Tibial nerve (tissue), 4 donors: ENCODE measurements at regions not wholly inside any gene's neighbourhood (a gene's known extent, or its start where the extent isn't known, plus 50 kb on each side); places are given as distances from the start of the nearest gene placed in this dataset.

Source experiments
- DNase-seq, 2 donors: peaks; one replicate each; pipeline ENCODE4 v3.0.0-alpha.2; 2019; ENCODE audit warnings: low spot score in 2 of 2
- H3K27ac ChIP-seq, 4 donors: fragments of 200-600 bp; sonication (generic) in 3 of 4; one replicate each; pipeline ENCODE4 v1.5.1; 2017 to 2019; ENCODE audit warnings: mild to moderate bottlenecking in 1 of 4
- H3K27me3 ChIP-seq, 2 donors: fragments of 200-600 bp; sonication (generic) in 1 of 2; one replicate each; pipeline versions ENCODE4 v1.5.1 to v1.6.0; 2017 to 2019
- H3K36me3 ChIP-seq, 3 donors: fragments of 200-600 bp; sonication (generic); one replicate each; pipeline ENCODE4 v1.5.1; 2018 to 2019
- H3K4me1 ChIP-seq, 4 donors: fragments of 200-600 bp; sonication (generic) in 3 of 4; one replicate each; pipeline ENCODE4 v1.5.1; 2017 to 2019
- H3K4me3 ChIP-seq, 4 donors: fragments of 200-600 bp; sonication (generic) in 3 of 4; one replicate each; pipeline ENCODE4 v1.5.1; 2017 to 2019; ENCODE audit warnings: mild to moderate bottlenecking in 1 of 4, moderate library complexity in 1 of 4
- H3K9me3 ChIP-seq, 4 donors: fragments of 200-600 bp; sonication (generic) in 3 of 4; one replicate each; pipeline ENCODE4 v1.5.1; 2017 to 2019
- CTCF ChIP-seq, 5 experiments: fragments of 200-600 bp in 3 of 5; fragments of 450-650 bp in 2 of 5; sonication (generic) in 3 of 5; IDR thresholded peaks; one replicate each; pipeline ENCODE4 v1.5.1; 2016 to 2019; ENCODE audit warnings: antibody characterized with exemption in 5 of 5, mild to moderate bottlenecking in 3 of 5, moderate library complexity in 2 of 5
- EP300 ChIP-seq, 2 donors: sonication (generic); formaldehyde crosslinking; IDR thresholded peaks; one replicate each; pipeline ENCODE4 v1.6.1; 2017; ENCODE audit warnings: antibody characterized with exemption in 2 of 2, mild to moderate bottlenecking in 1 of 2
- POLR2A ChIP-seq, 2 donors: fragments of 450-650 bp; IDR thresholded peaks; one replicate each; pipeline ENCODE4 v1.6.1; 2017; ENCODE audit warnings: antibody characterized with exemption in 2 of 2, mild to moderate bottlenecking in 2 of 2, moderate library complexity in 2 of 2
- WGBS, 2 donors: methylation state at CpG; one replicate each; pipeline ENCODE4 v1.1.5; 2018; 5-methylcytosine and 5-hydroxymethylcytosine counted together

- H3K27me3 ChIP-seq = no peaks in the 10 kb centered on the region
- H3K9me3 ChIP-seq = peaks cover 0 to 9% (median 0%) of the 10 kb centered on the region in 4 donors
- no peaks in the 10 kb centered on the region for H3K36me3 ChIP-seq
- 90 to 95% methylated on average over 2 of the region's 2 CpGs for WGBS, 2 donors
- no peaks in the 10 kb centered on the region for H3K4me1 ChIP-seq
- H3K27ac ChIP-seq = no peak overlapping the region
- H3K4me3 ChIP-seq = no peak overlapping the region
- TF ChIP-seq CTCF (IDR thresholded peaks at IDR 0.05) = no peak
- no peak for TF ChIP-seq EP300 (IDR thresholded peaks at IDR 0.05)
- TF ChIP-seq POLR2A (IDR thresholded peaks at IDR 0.05) = no peak
- DNase-seq = no peak
These were observed 69.9 kb upstream of the ELOVL6 start for GRCh38 chr4:110268352-110268751.

GRCh38 chr4:110266136-110266535 is 67.7 kb upstream of the ELOVL6 start:
- Histone ChIP-seq H3K4me1 (no peaks in the 10 kb centered on the region), H3K9me3 (peaks cover 0 to 9% (median 0%) of the 10 kb centered on the region in 4 donors), H3K27me3 (no peaks in the 10 kb centered on the region), H3K4me3 (no peak overlapping the region), H3K36me3 (no peaks in the 10 kb centered on the region), H3K27ac (no peak overlapping the region)
- 89 to 90% methylated on average over 1 of the region's 1 CpG for WGBS, 2 donors
- DNase-seq = no peak
- TF ChIP-seq POLR2A (IDR thresholded peaks at IDR 0.05) (no peak), EP300 (IDR thresholded peaks at IDR 0.05) (no peak)

- Histone ChIP-seq H3K27me3 (no peaks in the 10 kb centered on the region), H3K4me1 (no peaks in the 10 kb centered on the region), H3K9me3 (peaks cover 0 to 9% (median 0%) of the 10 kb centered on the region in 4 donors), H3K36me3 (no peaks in the 10 kb centered on the region), H3K4me3 (no peak overlapping the region), H3K27ac (no peak overlapping the region)
- WGBS, 2 donors = 87 to 91% methylated on average over 5 of the region's 5 CpGs
- TF ChIP-seq POLR2A (IDR thresholded peaks at IDR 0.05) = no peak
- no peak for TF ChIP-seq CTCF (IDR thresholded peaks at IDR 0.05)
- no peak for TF ChIP-seq EP300 (IDR thresholded peaks at IDR 0.05)
- no peak for DNase-seq
These were observed 66.6 kb upstream of the ELOVL6 start for GRCh38 chr4:110265001-110265400.

GRCh38 chr4:110260299-110260698 is 61.9 kb upstream of the ELOVL6 start:
- DNase-seq = no peak
- Histone ChIP-seq H3K4me3 (no peak overlapping the region), H3K36me3 (no peaks in the 10 kb centered on the region), H3K27ac (no peak overlapping the region), H3K4me1 (no peaks in the 10 kb centered on the region), H3K9me3 (peaks cover 0 to 9% (median 0%) of the 10 kb centered on the region in 4 donors), H3K27me3 (no peaks in the 10 kb centered on the region)
- TF ChIP-seq POLR2A (IDR thresholded peaks at IDR 0.05) (no peak), EP300 (IDR thresholded peaks at IDR 0.05) (no peak), CTCF (IDR thresholded peaks at IDR 0.05) (no peak)
- WGBS, 2 donors = 79 to 80% methylated on average over 4 of the region's 4 CpGs

GRCh38 chr4:110250023-110250387 is 51.6 kb upstream of the ELOVL6 start:
- WGBS, 2 donors = 47 to 50% methylated on average over 5 of the region's 5 CpGs
- Histone ChIP-seq H3K4me3 (no peak overlapping the region), H3K4me1 (peaks cover 0 to 6% (median 0%) of the 10 kb centered on the region in 4 donors), H3K36me3 (no peaks in the 10 kb centered on the region), H3K27me3 (no peaks in the 10 kb centered on the region), H3K27ac (no peak overlapping the region), H3K9me3 (no peaks in the 10 kb centered on the region)
- DNase-seq = no peak
- TF ChIP-seq EP300 (IDR thresholded peaks at IDR 0.05) = no peak
- no peak for TF ChIP-seq POLR2A (IDR thresholded peaks at IDR 0.05)
- no peak for TF ChIP-seq CTCF (IDR thresholded peaks at IDR 0.05)

- H3K27me3 ChIP-seq = no peaks in the 10 kb centered on the region
- no peaks in the 10 kb centered on the region for H3K9me3 ChIP-seq
- TF ChIP-seq EP300 (IDR thresholded peaks at IDR 0.05) (no peak), CTCF (IDR thresholded peaks at IDR 0.05) (no peak), POLR2A (IDR thresholded peaks at IDR 0.05) (no peak)
- no peak overlapping the region for H3K27ac ChIP-seq
- no peak overlapping the region for H3K4me3 ChIP-seq
- H3K36me3 ChIP-seq = no peaks in the 10 kb centered on the region
- no peak for DNase-seq
- 88 to 91% methylated on average over 5 of the region's 5 CpGs for WGBS, 2 donors
- H3K4me1 ChIP-seq = peaks cover 0 to 6% (median 0%) of the 10 kb centered on the region in 4 donors
These were observed 50.4 kb upstream of the ELOVL6 start for GRCh38 chr4:110248831-110249253.
